ENCODE measurements at regions not wholly inside any gene's neighbourhood (a gene's known extent, or its start where the extent isn't known, plus 50 kb on each side); places are given as distances from the start of the nearest gene placed in this dataset.

- TF ChIP-seq EZH2 (IDR thresholded peaks at IDR 0.05; ENCODE audit: borderline replicate concordance) (no peak), CTCF (IDR thresholded peaks at IDR 0.05; ENCODE audit: poor library complexity) (no peak)
Observed at GRCh38 chr4:184887333-184887732, 61.6 kb upstream of the ACSL1 start.
